HL-60/S4 treated with retinoic acid at 250 ng/mL for 4 days and 3 days (cell line): ENCODE measurements at regions not wholly inside any gene's neighbourhood (a gene's known extent, or its start where the extent isn't known, plus 50 kb on each side); places are given as distances from the start of the nearest gene placed in this dataset.

Experiments
- in situ Hi-C: fragments of 300-500 bp; cut with MboI; formaldehyde crosslinking; loops from 2 replicates; pipeline ENCODE4 v1.7.0; 2022; ENCODE audit warnings: low sequenced_read_pairs

- in situ Hi-C loops: loop anchor here (25.0 kb wide), 1 partner anchor 310 kb away; no protein-coding TSS in a partner anchor
Observed at GRCh38 chr21:36627242-36627641, 71.7 kb upstream of the SIM2 start.

- in situ Hi-C loops: loop anchor here (25.0 kb wide), 1 partner anchor 309 kb away; no protein-coding TSS in a partner anchor
Observed at GRCh38 chr21:36628106-36628505, 70.8 kb upstream of the SIM2 start.

GRCh38 chr21:36628761-36629460, 70.0 kb upstream of the SIM2 start:
- in situ Hi-C loops: loop anchor here (25.0 kb wide), 1 partner anchor 308 kb away; no protein-coding TSS in a partner anchor

GRCh38 chr21:36630485-36631206, 68.3 kb upstream of the SIM2 start:
- in situ Hi-C loops: loop anchor here (25.0 kb wide), 1 partner anchor 307 kb away; no protein-coding TSS in a partner anchor

GRCh38 chr21:36636016-36636415, 62.9 kb upstream of the SIM2 start:
- in situ Hi-C loops: loop anchor here (25.0 kb wide), 1 partner anchor 301 kb away; no protein-coding TSS in a partner anchor

GRCh38 chr21:36636439-36636838, 62.5 kb upstream of the SIM2 start:
- in situ Hi-C loops: loop anchor here (25.0 kb wide), 1 partner anchor 301 kb away; no protein-coding TSS in a partner anchor

- in situ Hi-C loops: loop anchor here (25.0 kb wide), 1 partner anchor 298 kb away; no protein-coding TSS in a partner anchor
Observed at GRCh38 chr21:36639769-36640168, 59.1 kb upstream of the SIM2 start.

GRCh38 chr21:36640174-36640720, 58.7 kb upstream of the SIM2 start:
- in situ Hi-C loops: loop anchor here (25.0 kb wide), 1 partner anchor 297 kb away; no protein-coding TSS in a partner anchor

GRCh38 chr21:36640721-36641244, 58.1 kb upstream of the SIM2 start:
- in situ Hi-C loops: loop anchor here (25.0 kb wide), 1 partner anchor 297 kb away; no protein-coding TSS in a partner anchor

GRCh38 chr21:36641346-36641745, 57.6 kb upstream of the SIM2 start:
- in situ Hi-C loops: loop anchor here (25.0 kb wide), 1 partner anchor 296 kb away; no protein-coding TSS in a partner anchor

GRCh38 chr21:36641886-36642285, 57.0 kb upstream of the SIM2 start:
- in situ Hi-C loops: loop anchor here (25.0 kb wide), 1 partner anchor 295 kb away; no protein-coding TSS in a partner anchor

- in situ Hi-C loops: loop anchor here (25.0 kb wide), 1 partner anchor 295 kb away; no protein-coding TSS in a partner anchor
Observed at GRCh38 chr21:36642777-36643176, 56.1 kb upstream of the SIM2 start.

- in situ Hi-C loops: loop anchor here (25.0 kb wide), 1 partner anchor 294 kb away; no protein-coding TSS in a partner anchor
Observed at GRCh38 chr21:36643374-36644250, 55.3 kb upstream of the SIM2 start.

- in situ Hi-C loops: loop anchor here (25.0 kb wide), 1 partner anchor 291 kb away; no protein-coding TSS in a partner anchor
Observed at GRCh38 chr21:36646011-36646410, 52.9 kb upstream of the SIM2 start.

- in situ Hi-C loops: loop anchor here (25.0 kb wide), 1 partner anchor 291 kb away; no protein-coding TSS in a partner anchor
Observed at GRCh38 chr21:36646645-36647044, 52.3 kb upstream of the SIM2 start.

- in situ Hi-C loops: loop anchor here (25.0 kb wide), 1 partner anchor 290 kb away; no protein-coding TSS in a partner anchor
Observed at GRCh38 chr21:36647279-36648093, 51.4 kb upstream of the SIM2 start.
